OCI-LY7 (cell line): ENCODE measurements at regions not wholly inside any gene's neighbourhood (a gene's known extent, or its start where the extent isn't known, plus 50 kb on each side); places are given as distances from the start of the nearest gene placed in this dataset.
A peak's percentile ranks its signal among the peaks of the same experiment; 100 is the strongest.

Experiments
- BruUV-seq: library from RNA; stranded (reverse); fragments of 400-500 nt; replicated peaks from 2 replicates; lab custom pipeline; 2021; lab: Mats Ljungman, UMichigan
- CTCF ChIA-PET: fragments of 300-600 bp; sonication (Branson Sonifier 250); formaldehyde crosslinking; loops from one replicate; lab custom pipeline; 2022; ENCODE audit warnings: antibody characterized with exemption; ENCODE audit not compliant: unreplicated experiment; lab: Charles Lee
- POLR2A ChIA-PET: fragments of 300-600 bp; sonication (Branson Sonifier 250); formaldehyde crosslinking; loops from one replicate; lab custom pipeline; 2022; ENCODE audit warnings: antibody characterized with exemption; lab: Charles Lee
- DNase-seq: peaks from one replicate; pipeline ENCODE4 v3.0.0-alpha.2; 2015; ENCODE audit warnings: low spot score
- H2AFZ ChIP-seq: fragments of 200-600 bp; sonication (generic), shearing (Covaris generic); 2 replicates; pipeline ENCODE4 v1.6.1; 2014; ENCODE audit warnings: mild to moderate bottlenecking, antibody characterized with exemption, low read length, moderate library complexity
- H3K27ac ChIP-seq: fragments of 200-600 bp; sonication (generic); 2 replicates; pipeline ENCODE4 v1.5.1; 2014; ENCODE audit warnings: mixed run types, low read depth, mild to moderate bottlenecking, moderate library complexity, low read length, inconsistent platforms; ENCODE audit not compliant: poor library complexity, severe bottlenecking
- H3K36me3 ChIP-seq: fragments of 200-600 bp; sonication (generic); 2 replicates; pipeline ENCODE4 v1.6.1; 2014; ENCODE audit warnings: mild to moderate bottlenecking, antibody characterized with exemption, low read length, moderate library complexity, mixed read lengths; ENCODE audit not compliant: insufficient read depth
- H3K4me1 ChIP-seq: fragments of 200-600 bp; sonication (generic); 2 replicates; pipeline ENCODE4 v1.5.1; 2014; ENCODE audit warnings: mild to moderate bottlenecking, low read length; ENCODE audit not compliant: insufficient read depth, poor library complexity, severe bottlenecking
- H3K4me2 ChIP-seq: fragments of 200-600 bp; sonication (generic); 2 replicates; pipeline ENCODE4 v1.6.1; 2014; ENCODE audit warnings: mild to moderate bottlenecking, low read length
- H3K4me3 ChIP-seq: fragments of 200-600 bp; sonication (generic); 2 replicates; pipeline ENCODE4 v1.5.1; 2014; ENCODE audit warnings: mild to moderate bottlenecking, low read depth, low read length; ENCODE audit not compliant: poor library complexity, severe bottlenecking
- H3K79me2 ChIP-seq: fragments of 200-600 bp; sonication (generic); 2 replicates; pipeline ENCODE4 v1.6.1; 2016; ENCODE audit warnings: low read depth, mild to moderate bottlenecking, low read length, moderate library complexity, mixed read lengths; ENCODE audit not compliant: insufficient read depth
- H3K9me2 ChIP-seq: fragments of 200-600 bp; sonication (generic); 2 replicates; pipeline ENCODE4 v1.6.1; 2016; ENCODE audit warnings: mild to moderate bottlenecking, low read length, mixed read lengths; ENCODE audit not compliant: insufficient read depth
- H3K9me3 ChIP-seq: fragments of 200-600 bp; sonication (generic); 2 replicates; pipeline ENCODE4 v1.6.1; 2014; ENCODE audit warnings: mild to moderate bottlenecking, mixed run types, low read length, mixed read lengths
- H4K20me1 ChIP-seq: fragments of 200-600 bp; sonication (generic); 2 replicates; pipeline ENCODE4 v1.6.1; 2014; ENCODE audit warnings: mild to moderate bottlenecking, antibody characterized with exemption, low read length, moderate library complexity, mixed read lengths; ENCODE audit not compliant: insufficient read depth
- EZH2phosphoT487 ChIP-seq: fragments of 200-600 bp; sonication (generic); IDR thresholded peaks from 2 replicates; pipeline ENCODE4 v1.6.1; 2018; ENCODE audit warnings: low read depth, borderline replicate concordance, mild to moderate bottlenecking, mixed run types, antibody characterized with exemption, low read length, moderate library complexity, mixed read lengths
- intact Hi-C: fragments of 100-400 bp; cut with micrococcal nuclease; formaldehyde crosslinking; loops from one replicate; pipeline ENCODE4 v1.10.0; 2022; ENCODE audit not compliant: unreplicated experiment
- TF ChIP-seq, protein P1 (sequence below): fragments of 200-600 bp; sonication (generic); conservative IDR thresholded peaks from 2 replicates; pipeline ENCODE4 v1.5.1; 2014; ENCODE audit warnings: mild to moderate bottlenecking, antibody characterized with exemption, low read length, moderate library complexity, mixed read lengths

- Histone ChIP-seq H3K36me3 (no peaks in the 10 kb centered on the region), H3K27ac (no peak overlapping the region), H3K79me2 (no peaks in the 10 kb centered on the region), H3K9me3 (no peaks in the 10 kb centered on the region), H3K4me1 (no peaks in the 10 kb centered on the region), H3K4me3 (no peak overlapping the region), H3K9me2 (no peaks in the 10 kb centered on the region), H2AFZ (0 out of 2 replicates have a peak overlapping the region, but pooled peaks have one; percentile 15), H4K20me1 (no peaks in the 10 kb centered on the region), H3K4me2 (no peak overlapping the region)
- intact Hi-C loops, result no loop called here
- ChIA-PET CTCF (no interaction called here), POLR2A (interaction anchor here (0.7 kb wide), 1 partner anchor 63 kb away, joined by 3 read pairs; no protein-coding TSS in a partner anchor)
- TF ChIP-seq EZH2phosphoT487, result no peak
- TF ChIP-seq, protein P1, sequence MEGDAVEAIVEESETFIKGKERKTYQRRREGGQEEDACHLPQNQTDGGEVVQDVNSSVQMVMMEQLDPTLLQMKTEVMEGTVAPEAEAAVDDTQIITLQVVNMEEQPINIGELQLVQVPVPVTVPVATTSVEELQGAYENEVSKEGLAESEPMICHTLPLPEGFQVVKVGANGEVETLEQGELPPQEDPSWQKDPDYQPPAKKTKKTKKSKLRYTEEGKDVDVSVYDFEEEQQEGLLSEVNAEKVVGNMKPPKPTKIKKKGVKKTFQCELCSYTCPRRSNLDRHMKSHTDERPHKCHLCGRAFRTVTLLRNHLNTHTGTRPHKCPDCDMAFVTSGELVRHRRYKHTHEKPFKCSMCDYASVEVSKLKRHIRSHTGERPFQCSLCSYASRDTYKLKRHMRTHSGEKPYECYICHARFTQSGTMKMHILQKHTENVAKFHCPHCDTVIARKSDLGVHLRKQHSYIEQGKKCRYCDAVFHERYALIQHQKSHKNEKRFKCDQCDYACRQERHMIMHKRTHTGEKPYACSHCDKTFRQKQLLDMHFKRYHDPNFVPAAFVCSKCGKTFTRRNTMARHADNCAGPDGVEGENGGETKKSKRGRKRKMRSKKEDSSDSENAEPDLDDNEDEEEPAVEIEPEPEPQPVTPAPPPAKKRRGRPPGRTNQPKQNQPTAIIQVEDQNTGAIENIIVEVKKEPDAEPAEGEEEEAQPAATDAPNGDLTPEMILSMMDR, result no peak
- BruUV-seq, result no TSS peak
- no peak for DNase-seq
Observed at GRCh38 chr4:148954011-148954749, 512.0 kb upstream of the NR3C2 start.

DNA sequence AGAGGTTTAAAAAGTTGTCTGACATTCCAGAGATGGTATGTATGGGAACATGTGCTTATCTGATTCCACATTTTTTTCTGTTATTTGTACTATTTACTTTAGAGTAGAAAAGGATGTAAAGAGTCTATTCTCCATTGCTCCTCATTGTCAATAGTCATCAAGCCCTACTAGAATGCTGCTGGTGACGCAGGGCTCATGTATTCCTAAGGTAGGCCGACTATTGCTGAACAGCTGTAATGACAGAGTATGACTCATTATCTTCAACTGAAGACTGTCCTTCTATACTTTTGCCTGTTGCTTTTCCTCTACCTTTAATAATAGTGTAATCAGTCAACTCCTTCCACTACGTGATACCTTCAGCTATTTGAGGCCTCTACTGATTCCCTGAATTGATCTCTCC is 509.1 kb upstream of the NR3C2 start:
- no peaks in the 10 kb centered on the region for H3K79me2 ChIP-seq
- POLR2A ChIA-PET, result no interaction called here
- CTCF ChIA-PET, result no interaction called here
- no peak overlapping the region for H3K4me2 ChIP-seq
- no peak for DNase-seq
- H2AFZ ChIP-seq, result no peak overlapping the region
- no TSS peak for BruUV-seq
- no peak overlapping the region for H3K4me3 ChIP-seq
- H3K9me2 ChIP-seq, result no peaks in the 10 kb centered on the region
- no peak for TF ChIP-seq EZH2phosphoT487
- TF ChIP-seq, protein P1, result no peak
- no peaks in the 10 kb centered on the region for H4K20me1 ChIP-seq
- H3K9me3 ChIP-seq, result no peaks in the 10 kb centered on the region
- no peaks in the 10 kb centered on the region for H3K4me1 ChIP-seq
- no peak overlapping the region for H3K27ac ChIP-seq
- H3K36me3 ChIP-seq, result no peaks in the 10 kb centered on the region
- intact Hi-C loops, result no loop called here

DNA sequence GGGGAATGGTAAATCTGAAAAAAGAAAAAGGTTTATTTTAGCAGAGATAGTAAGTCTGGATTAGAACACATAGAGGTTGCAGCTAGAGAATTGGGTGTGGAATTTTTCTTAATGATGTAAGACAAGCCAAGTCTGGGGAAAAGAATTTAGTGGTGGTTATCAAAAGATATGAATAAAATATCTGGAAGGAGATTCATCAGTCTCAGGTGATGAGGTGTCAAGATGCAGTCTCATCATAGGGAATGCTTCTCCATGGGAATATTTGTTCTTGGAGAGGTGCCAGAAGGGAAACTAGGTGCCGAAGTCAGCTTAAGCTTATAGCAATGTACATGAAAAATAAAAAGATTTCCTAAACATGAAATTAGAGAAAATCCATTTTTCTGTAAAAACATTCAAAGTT is 504.1 kb upstream of the NR3C2 start:
- DNase-seq, result no peak
- Histone ChIP-seq H3K79me2 (no peaks in the 10 kb centered on the region), H3K36me3 (no peaks in the 10 kb centered on the region), H3K27ac (no peak overlapping the region), H3K9me2 (0 out of 2 replicates have a peak, but pooled peaks cover 4% of the 10 kb centered on the region), H3K9me3 (no peaks in the 10 kb centered on the region), H3K4me1 (no peaks in the 10 kb centered on the region), H4K20me1 (no peaks in the 10 kb centered on the region), H2AFZ (no peak overlapping the region), H3K4me2 (no peak overlapping the region), H3K4me3 (no peak overlapping the region)
- intact Hi-C loops, result no loop called here
- BruUV-seq, result no TSS peak
- POLR2A ChIA-PET, result interaction anchor here (0.7 to 1.5 kb wide), 4 partner anchors 12 to 36 kb away, joined by 3 read pairs; no protein-coding TSS in a partner anchor
- TF ChIP-seq, protein P1, result no peak
- TF ChIP-seq EZH2phosphoT487, result no peak
- CTCF ChIA-PET, result no interaction called here
